IMR-90 (cell line): ENCODE measurements at regions not wholly inside any gene's neighbourhood (a gene's known extent, or its start where the extent isn't known, plus 50 kb on each side); places are given as distances from the start of the nearest gene placed in this dataset.

Experiments
- ATAC-seq: fragments of 200-7000 bp; cut with Tn5 transposase; 2 replicates; pipeline ENCODE4 v1.9.1; 2020; ENCODE audit warnings: low read depth, mild to moderate bottlenecking, moderate library complexity
- BruUV-seq: library from RNA; stranded (reverse); fragments of 400-500 nt; replicated peaks from 2 replicates; lab custom pipeline; 2021; lab: Mats Ljungman, UMichigan
- CTCF ChIA-PET: fragments of 300-600 bp; formaldehyde crosslinking; extraction: SDS; loops from one replicate; lab custom pipeline; 2021; ENCODE audit warnings: antibody characterized with exemption; lab: Yijun Ruan, JAX
- POLR2A ChIA-PET: fragments of 300-600 bp; sonication (Branson Sonifier 250); formaldehyde crosslinking; loops from one replicate; lab custom pipeline; 2022; ENCODE audit warnings: antibody characterized with exemption; ENCODE audit not compliant: unreplicated experiment; lab: Charles Lee
- DNase-seq: peaks from one replicate; pipeline ENCODE4 v3.0.0; 2013
- H2AFZ ChIP-seq: replicated peaks from 2 replicates; pipeline ENCODE3; 2013; ENCODE audit warnings: low read length, mild to moderate bottlenecking; ENCODE audit not compliant: poor library complexity
- H2AK5ac ChIP-seq: 2 replicates; pipeline ENCODE4 v1.6.1; 2013; ENCODE audit warnings: low read depth, low read length, inconsistent platforms
- H2AK9ac ChIP-seq: replicated peaks from 2 replicates; pipeline ENCODE3; 2013; ENCODE audit warnings: mild to moderate bottlenecking, low read depth, low read length, moderate library complexity; ENCODE audit not compliant: poor library complexity
- H2BK120ac ChIP-seq: 2 replicates; pipeline ENCODE4 v1.6.1; 2013; ENCODE audit warnings: low read depth, low read length, inconsistent platforms
- H2BK15ac ChIP-seq: 3 replicates; pipeline ENCODE4 v1.6.1; 2013; ENCODE audit warnings: low read depth, low read length, inconsistent platforms
- H2BK20ac ChIP-seq: 2 replicates; pipeline ENCODE4 v1.6.1; 2013; ENCODE audit warnings: low read depth, mild to moderate bottlenecking, inconsistent platforms, low read length, moderate library complexity
- H2BK5ac ChIP-seq: 2 replicates; pipeline ENCODE4 v1.6.1; 2013; ENCODE audit warnings: mild to moderate bottlenecking, low read depth, low read length, inconsistent platforms; ENCODE audit not compliant: poor library complexity, severe bottlenecking
- H3K14ac ChIP-seq: replicated peaks from 2 replicates; pipeline ENCODE4 v1.6.1; 2013; ENCODE audit warnings: low read depth, low read length, inconsistent platforms
- H3K18ac ChIP-seq: 2 replicates; pipeline ENCODE4 v1.6.1; 2013; ENCODE audit warnings: low read depth, low read length, control low read depth
- H3K23ac ChIP-seq: 2 replicates; pipeline ENCODE4 v1.6.1; 2013; ENCODE audit warnings: low read depth, low read length, inconsistent platforms
- H3K27ac ChIP-seq: 2 replicates; pipeline ENCODE4 v1.5.1; 2013; ENCODE audit warnings: mild to moderate bottlenecking, control low read depth, low read length; ENCODE audit not compliant: insufficient read depth
- H3K27me3 ChIP-seq: 2 replicates; pipeline ENCODE4 v1.6.1; 2013; ENCODE audit warnings: low read length; ENCODE audit not compliant: control insufficient read depth, insufficient read depth
- H3K36me3 ChIP-seq: 2 replicates; pipeline ENCODE4 v1.6.1; 2013; ENCODE audit warnings: low read length, mixed read lengths; ENCODE audit not compliant: control insufficient read depth, insufficient read depth
- H3K4ac ChIP-seq: 2 replicates; pipeline ENCODE4 v1.6.1; 2013; ENCODE audit warnings: low read depth, low read length, inconsistent platforms
- H3K4me1 ChIP-seq: 2 replicates; pipeline ENCODE4 v1.6.1; 2013; ENCODE audit warnings: low read length, mixed read lengths; ENCODE audit not compliant: control insufficient read depth, insufficient read depth
- H3K4me2 ChIP-seq: 2 replicates; pipeline ENCODE4 v1.6.1; 2013; ENCODE audit warnings: low read depth, mild to moderate bottlenecking, control low read depth, low read length, moderate library complexity
- H3K4me3 ChIP-seq: 2 replicates; pipeline ENCODE4 v1.5.1; 2013; ENCODE audit warnings: low read depth, mild to moderate bottlenecking, control low read depth, low read length, moderate library complexity; ENCODE audit not compliant: insufficient read depth
- H3K56ac ChIP-seq: 2 replicates; pipeline ENCODE4 v1.6.1; 2013; ENCODE audit warnings: low read length, inconsistent platforms; ENCODE audit not compliant: insufficient read depth; ENCODE audit errors: extremely low read depth
- H3K79me1 ChIP-seq, 2 experiments: 2 replicates each; pipeline ENCODE4 v1.6.1; 2013; ENCODE audit warnings: low read length in 2 of 2, inconsistent platforms in 1 of 2, low read depth in 1 of 2
- H3K9ac ChIP-seq: 2 replicates; pipeline ENCODE4 v1.6.1; 2013; ENCODE audit warnings: low read depth, low read length, control low read depth
- H3K9me1 ChIP-seq: 2 replicates; pipeline ENCODE4 v1.6.1; 2013; ENCODE audit warnings: low read length, inconsistent platforms; ENCODE audit not compliant: insufficient read depth
- H3K9me3 ChIP-seq: 2 replicates; pipeline ENCODE4 v1.6.1; 2013; ENCODE audit warnings: low read length; ENCODE audit not compliant: control insufficient read depth, insufficient read depth
- H4K20me1 ChIP-seq: 2 replicates; pipeline ENCODE4 v1.6.1; 2013; ENCODE audit warnings: low read length, inconsistent platforms; ENCODE audit not compliant: insufficient read depth
- H4K5ac ChIP-seq: 2 replicates; pipeline ENCODE4 v1.6.1; 2013; ENCODE audit warnings: mild to moderate bottlenecking, low read depth, low read length, control low read depth
- H4K8ac ChIP-seq, 2 experiments: 2 replicates each; pipeline ENCODE4 v1.6.1; 2013; ENCODE audit warnings: low read depth in 2 of 2, low read length in 2 of 2, control low read depth in 1 of 2, inconsistent platforms in 1 of 2
- H4K91ac ChIP-seq: 2 replicates; pipeline ENCODE4 v1.6.1; 2013; ENCODE audit warnings: low read depth, low read length, inconsistent platforms; ENCODE audit not compliant: insufficient read depth
- FOS ChIP-seq: fragments of 150-350 bp; IDR thresholded peaks from 2 replicates; pipeline ENCODE4 v1.6.1; 2016; ENCODE audit warnings: low read depth, low read length
- MAFK ChIP-seq: IDR thresholded peaks from 2 replicates; pipeline ENCODE4 v1.6.1; 2012; ENCODE audit warnings: low read depth, low read length, improper control_type of control experiment
- dilution Hi-C: fragments of 300-500 bp; cut with HindIII; formaldehyde crosslinking; loops from one replicate; pipeline ENCODE4 v1.14.3; 2018; ENCODE audit warnings: low sequenced_read_pairs; ENCODE audit not compliant: unreplicated experiment
- in situ Hi-C: fragments of 300-500 bp; cut with MboI; formaldehyde crosslinking; loops from 3 replicates; pipeline ENCODE4 v1.14.3; 2019; ENCODE audit warnings: low sequenced_read_pairs, inconsistent platforms, mixed read lengths
- intact Hi-C: fragments of 100-400 bp; cut with micrococcal nuclease; formaldehyde crosslinking; loops from 2 replicates; pipeline ENCODE4 v1.10.0; 2022

GRCh38 chr2:139216435-139216834 lies 436.2 kb upstream of the NXPH2 start:
- ChIA-PET CTCF (no interaction called here), POLR2A (no interaction called here)
- H3K27me3 ChIP-seq, result no peaks in the 10 kb centered on the region
- no peak overlapping the region for H3K18ac ChIP-seq
- H2BK20ac ChIP-seq, result no peak overlapping the region
- no peaks in the 10 kb centered on the region for H3K9me1 ChIP-seq
- H3K27ac ChIP-seq, result no peak overlapping the region
- no peak overlapping the region for H2BK5ac ChIP-seq
- H3K4me2 ChIP-seq, result no peak overlapping the region
- no peak overlapping the region for H4K5ac ChIP-seq
- H3K4ac ChIP-seq, result no peak overlapping the region
- no peak overlapping the region for H2AK5ac ChIP-seq
- H3K4me3 ChIP-seq, result no peak overlapping the region
- H4K8ac ChIP-seq, result no peak overlapping the region
- H3K14ac ChIP-seq, result no peak overlapping the region
- no peaks in the 10 kb centered on the region for H3K4me1 ChIP-seq
- no peak overlapping the region for H2AK9ac ChIP-seq
- H3K36me3 ChIP-seq, result no peaks in the 10 kb centered on the region
- H4K91ac ChIP-seq, result no peak overlapping the region
- no peak overlapping the region for H3K56ac ChIP-seq
- no peak overlapping the region for H3K23ac ChIP-seq
- H4K20me1 ChIP-seq, result no peaks in the 10 kb centered on the region
- DNase-seq (no peak), ATAC-seq (no peak)
- in situ Hi-C loops (no loop called here), dilution Hi-C loops (no loop called here), intact Hi-C loops (loop anchor here (2.0 kb wide), 1 partner anchor 78 kb away; no protein-coding TSS in a partner anchor)
- peaks cover 6% of the 10 kb centered on the region for H3K9me3 ChIP-seq
- no peak overlapping the region for H2BK120ac ChIP-seq
- H3K9ac ChIP-seq, result no peak overlapping the region
- H3K79me1 ChIP-seq, result no peaks in the 10 kb centered on the region
- TF ChIP-seq FOS (no peak), MAFK (peak; percentile 55)
- no peak overlapping the region for H2AFZ ChIP-seq
- H2BK15ac ChIP-seq, result no peak overlapping the region
- no TSS peak for BruUV-seq
